OCI-LY7 (cell line): ENCODE measurements at regions not wholly inside any gene's neighbourhood (a gene's known extent, or its start where the extent isn't known, plus 50 kb on each side); places are given as distances from the start of the nearest gene placed in this dataset.

Experiments
- BruUV-seq: library from RNA; stranded (reverse); fragments of 400-500 nt; replicated peaks from 2 replicates; lab custom pipeline; 2021; lab: Mats Ljungman, UMichigan
- CTCF ChIA-PET: fragments of 300-600 bp; sonication (Branson Sonifier 250); formaldehyde crosslinking; loops from one replicate; lab custom pipeline; 2022; ENCODE audit warnings: antibody characterized with exemption; ENCODE audit not compliant: unreplicated experiment; lab: Charles Lee
- POLR2A ChIA-PET: fragments of 300-600 bp; sonication (Branson Sonifier 250); formaldehyde crosslinking; loops from one replicate; lab custom pipeline; 2022; ENCODE audit warnings: antibody characterized with exemption; lab: Charles Lee
- DNase-seq: peaks from one replicate; pipeline ENCODE4 v3.0.0-alpha.2; 2015; ENCODE audit warnings: low spot score
- H2AFZ ChIP-seq: fragments of 200-600 bp; sonication (generic), shearing (Covaris generic); 2 replicates; pipeline ENCODE4 v1.6.1; 2014; ENCODE audit warnings: mild to moderate bottlenecking, antibody characterized with exemption, low read length, moderate library complexity
- H3K27ac ChIP-seq: fragments of 200-600 bp; sonication (generic); 2 replicates; pipeline ENCODE4 v1.5.1; 2014; ENCODE audit warnings: mixed run types, low read depth, mild to moderate bottlenecking, moderate library complexity, low read length, inconsistent platforms; ENCODE audit not compliant: poor library complexity, severe bottlenecking
- H3K36me3 ChIP-seq: fragments of 200-600 bp; sonication (generic); 2 replicates; pipeline ENCODE4 v1.6.1; 2014; ENCODE audit warnings: mild to moderate bottlenecking, antibody characterized with exemption, low read length, moderate library complexity, mixed read lengths; ENCODE audit not compliant: insufficient read depth
- H3K4me1 ChIP-seq: fragments of 200-600 bp; sonication (generic); 2 replicates; pipeline ENCODE4 v1.5.1; 2014; ENCODE audit warnings: mild to moderate bottlenecking, low read length; ENCODE audit not compliant: insufficient read depth, poor library complexity, severe bottlenecking
- H3K4me2 ChIP-seq: fragments of 200-600 bp; sonication (generic); 2 replicates; pipeline ENCODE4 v1.6.1; 2014; ENCODE audit warnings: mild to moderate bottlenecking, low read length
- H3K4me3 ChIP-seq: fragments of 200-600 bp; sonication (generic); 2 replicates; pipeline ENCODE4 v1.5.1; 2014; ENCODE audit warnings: mild to moderate bottlenecking, low read depth, low read length; ENCODE audit not compliant: poor library complexity, severe bottlenecking
- H3K79me2 ChIP-seq: fragments of 200-600 bp; sonication (generic); 2 replicates; pipeline ENCODE4 v1.6.1; 2016; ENCODE audit warnings: low read depth, mild to moderate bottlenecking, low read length, moderate library complexity, mixed read lengths; ENCODE audit not compliant: insufficient read depth
- H3K9me2 ChIP-seq: fragments of 200-600 bp; sonication (generic); 2 replicates; pipeline ENCODE4 v1.6.1; 2016; ENCODE audit warnings: mild to moderate bottlenecking, low read length, mixed read lengths; ENCODE audit not compliant: insufficient read depth
- H3K9me3 ChIP-seq: fragments of 200-600 bp; sonication (generic); 2 replicates; pipeline ENCODE4 v1.6.1; 2014; ENCODE audit warnings: mild to moderate bottlenecking, mixed run types, low read length, mixed read lengths
- H4K20me1 ChIP-seq: fragments of 200-600 bp; sonication (generic); 2 replicates; pipeline ENCODE4 v1.6.1; 2014; ENCODE audit warnings: mild to moderate bottlenecking, antibody characterized with exemption, low read length, moderate library complexity, mixed read lengths; ENCODE audit not compliant: insufficient read depth
- CTCF ChIP-seq: fragments of 200-600 bp; sonication (generic); conservative IDR thresholded peaks from 2 replicates; pipeline ENCODE4 v1.5.1; 2014; ENCODE audit warnings: mild to moderate bottlenecking, antibody characterized with exemption, low read length, moderate library complexity, mixed read lengths
- EZH2phosphoT487 ChIP-seq: fragments of 200-600 bp; sonication (generic); IDR thresholded peaks from 2 replicates; pipeline ENCODE4 v1.6.1; 2018; ENCODE audit warnings: low read depth, borderline replicate concordance, mild to moderate bottlenecking, mixed run types, antibody characterized with exemption, low read length, moderate library complexity, mixed read lengths
- intact Hi-C: fragments of 100-400 bp; cut with micrococcal nuclease; formaldehyde crosslinking; loops from one replicate; pipeline ENCODE4 v1.10.0; 2022; ENCODE audit not compliant: unreplicated experiment

GRCh38 chr11:116170526-116171120 is 602.2 kb downstream of the BUD13 start:
- H3K79me2 ChIP-seq = no peaks in the 10 kb centered on the region
- H3K4me1 ChIP-seq = no peaks in the 10 kb centered on the region
- H3K9me2 ChIP-seq = no peaks in the 10 kb centered on the region
- no peak overlapping the region for H3K4me3 ChIP-seq
- H3K27ac ChIP-seq = no peak overlapping the region
- H2AFZ ChIP-seq = no peak overlapping the region
- ChIA-PET CTCF (no interaction called here), POLR2A (interaction anchor here (0.7 to 1.0 kb wide), 3 partner anchors 11 to 164 kb away, joined by 3 to 5 read pairs (median 4); no protein-coding TSS in a partner anchor)
- TF ChIP-seq EZH2phosphoT487 (no peak), CTCF (peak; percentile 65)
- H3K4me2 ChIP-seq = no peak overlapping the region
- no peaks in the 10 kb centered on the region for H3K36me3 ChIP-seq
- no peaks in the 10 kb centered on the region for H4K20me1 ChIP-seq
- no peaks in the 10 kb centered on the region for H3K9me3 ChIP-seq
- no TSS peak for BruUV-seq
- DNase-seq = peak; percentile 3
- intact Hi-C loops = no loop called here

GRCh38 chr11:116169776-116170175 is 603.0 kb downstream of the BUD13 start:
- intact Hi-C loops = no loop called here
- no peaks in the 10 kb centered on the region for H3K4me1 ChIP-seq
- ChIA-PET POLR2A (no interaction called here), CTCF (no interaction called here)
- H4K20me1 ChIP-seq = no peaks in the 10 kb centered on the region
- H3K9me2 ChIP-seq = no peaks in the 10 kb centered on the region
- H3K4me3 ChIP-seq = no peak overlapping the region
- DNase-seq = no peak
- H2AFZ ChIP-seq = no peak overlapping the region
- no peak overlapping the region for H3K4me2 ChIP-seq
- TF ChIP-seq CTCF (no peak), EZH2phosphoT487 (no peak)
- no peaks in the 10 kb centered on the region for H3K79me2 ChIP-seq
- H3K36me3 ChIP-seq = no peaks in the 10 kb centered on the region
- no peaks in the 10 kb centered on the region for H3K9me3 ChIP-seq
- no TSS peak for BruUV-seq
- H3K27ac ChIP-seq = no peak overlapping the region

GRCh38 chr11:116168459-116168787 is 604.4 kb downstream of the BUD13 start:
- Histone ChIP-seq H3K9me3 (no peaks in the 10 kb centered on the region), H3K27ac (no peak overlapping the region), H3K9me2 (no peaks in the 10 kb centered on the region), H3K4me2 (no peak overlapping the region), H3K4me1 (no peaks in the 10 kb centered on the region), H2AFZ (no peak overlapping the region), H3K79me2 (no peaks in the 10 kb centered on the region), H3K36me3 (no peaks in the 10 kb centered on the region), H4K20me1 (no peaks in the 10 kb centered on the region), H3K4me3 (no peak overlapping the region)
- POLR2A ChIA-PET = no interaction called here
- CTCF ChIA-PET = no interaction called here
- no peak for TF ChIP-seq CTCF
- TF ChIP-seq EZH2phosphoT487 = no peak
- DNase-seq = no peak
- no TSS peak for BruUV-seq
- intact Hi-C loops = no loop called here
